Midbrain (tissue), 1 donor: ENCODE measurements at regions not wholly inside any gene's neighbourhood (a gene's known extent, or its start where the extent isn't known, plus 50 kb on each side); places are given as distances from the start of the nearest gene placed in this dataset.

ENCODE experiments used
- DNase-seq: peaks from one replicate; lab custom pipeline; 2025; lab: John Stamatoyannopoulos, UW

DNA sequence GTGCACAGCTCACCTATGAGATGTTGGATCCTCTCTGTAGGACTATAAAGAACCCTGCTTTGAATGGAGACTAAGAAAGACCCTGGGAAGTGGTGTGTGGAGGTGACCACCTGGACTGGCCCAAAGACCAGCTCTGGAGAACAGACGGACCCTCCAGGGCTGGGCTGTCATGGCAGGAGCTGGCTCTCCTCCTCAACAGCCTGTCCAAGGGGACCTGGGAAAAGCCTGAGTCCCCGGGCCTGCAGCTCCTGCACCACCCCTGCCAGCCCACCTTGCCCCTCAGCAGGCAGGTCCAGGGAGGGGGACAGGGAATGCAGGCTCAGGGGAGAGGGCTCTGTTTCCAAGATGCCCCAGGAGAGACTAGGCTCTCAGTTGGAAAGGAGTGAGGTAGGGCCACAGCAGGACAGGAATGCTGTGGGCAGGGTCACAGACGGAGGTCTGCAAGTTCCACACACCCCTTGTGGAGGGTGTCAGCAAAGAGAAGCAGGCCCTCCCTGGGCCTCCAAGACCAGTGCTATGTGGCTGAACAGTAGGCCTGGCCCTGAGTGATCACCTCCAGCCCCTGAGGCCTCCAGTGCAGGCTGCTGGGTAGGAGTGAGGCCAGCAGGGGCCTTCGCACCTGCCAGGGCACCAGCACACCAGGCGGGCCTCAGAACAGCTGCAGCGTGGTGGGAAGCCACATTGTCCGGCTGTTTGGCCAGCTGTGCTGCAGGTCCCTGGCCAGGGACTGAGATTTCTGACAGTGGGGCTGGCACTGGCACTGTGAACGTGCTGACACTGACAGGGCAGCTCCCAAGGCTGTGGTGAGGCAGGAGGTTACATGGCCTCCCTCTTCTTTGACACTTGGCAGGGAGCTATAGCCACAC, 86.4 kb upstream of the OTOS start:
- DNase-seq, result no peak

DNA sequence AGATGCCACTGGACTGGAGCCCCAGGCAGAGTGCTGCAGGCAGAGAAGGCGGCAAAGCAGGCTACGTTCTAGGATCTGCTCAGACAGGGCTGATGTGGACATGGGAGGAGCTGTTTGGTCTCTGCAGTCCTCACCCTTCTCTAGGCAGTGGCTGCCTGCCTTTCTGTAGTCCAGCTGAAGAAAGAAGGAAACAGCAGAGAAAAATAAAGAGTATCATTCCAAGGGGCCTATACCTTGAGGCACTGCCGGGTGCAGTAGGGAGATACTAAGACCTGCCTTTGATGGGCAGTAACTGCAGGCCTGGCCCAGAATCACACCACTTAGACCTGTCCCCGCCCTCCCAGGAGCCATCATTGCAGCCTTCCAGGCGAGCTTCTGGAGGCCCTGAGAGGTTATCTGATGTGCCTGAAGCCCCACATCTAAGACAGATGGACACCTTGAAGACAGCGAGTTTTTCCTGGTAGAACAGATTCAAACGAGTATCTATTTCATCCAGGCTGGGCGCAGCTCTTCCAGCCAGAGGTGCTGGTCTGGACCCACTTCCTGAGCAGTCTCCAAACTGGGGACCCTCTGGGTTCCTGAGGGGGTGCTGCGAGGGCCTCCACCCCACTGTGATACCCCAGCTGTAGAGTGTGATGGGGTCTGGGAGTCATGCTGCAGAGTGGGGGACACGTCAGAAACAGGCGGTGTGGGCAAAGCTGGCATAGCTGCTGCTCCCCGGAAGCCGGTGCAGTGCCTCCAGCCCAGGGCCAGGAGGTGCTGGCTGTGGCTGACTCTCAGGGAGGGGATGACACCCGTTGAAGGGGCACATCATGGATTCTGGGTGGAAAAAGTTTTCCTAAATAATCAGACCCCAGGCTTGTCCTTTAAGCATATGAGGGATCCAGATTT, 87.3 kb upstream of the OTOS start:
- DNase-seq, result no peak

GRCh38 chr2:240229005-240229404, 88.5 kb upstream of the OTOS start:
- DNase-seq, result no peak

DNA sequence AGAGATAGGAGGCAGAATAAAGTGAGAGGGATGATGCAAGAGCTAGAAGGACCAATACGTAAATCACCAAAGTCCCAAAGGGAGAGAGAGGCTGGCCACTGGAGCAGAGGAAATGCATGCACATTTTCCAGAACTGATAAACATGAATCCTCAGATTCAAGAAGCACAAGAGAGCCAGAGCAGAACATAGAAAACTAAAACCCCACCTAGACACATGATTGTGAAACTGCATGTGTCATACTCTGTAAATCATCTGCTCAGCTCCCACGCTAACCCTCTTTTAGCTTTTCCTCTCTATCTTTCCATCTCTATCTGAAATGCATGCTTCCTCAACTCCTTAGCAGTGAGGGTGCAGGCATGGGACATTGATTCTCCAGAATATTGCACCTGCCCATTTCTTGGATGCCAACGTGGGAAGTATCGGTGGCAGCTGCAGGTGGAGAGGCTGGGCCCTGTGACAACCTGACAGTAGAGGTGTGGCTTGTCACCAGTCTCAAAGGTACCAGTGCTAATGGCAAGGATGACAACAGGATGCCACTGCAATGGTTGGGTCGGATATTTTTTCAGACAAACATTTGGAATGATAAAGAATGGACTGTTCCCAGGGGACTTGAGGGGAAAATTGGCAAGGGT, 89.3 kb upstream of the OTOS start:
- DNase-seq, result no peak

GRCh38 chr2:240230291-240230931, 90.0 kb upstream of the OTOS start:
- DNase-seq, result no peak

- DNase-seq, result no peak
These were observed 91.4 kb upstream of the OTOS start for GRCh38 chr2:240231838-240232244.

- no peak for DNase-seq
These were observed 91.9 kb upstream of the OTOS start for GRCh38 chr2:240232264-240232915.

DNA sequence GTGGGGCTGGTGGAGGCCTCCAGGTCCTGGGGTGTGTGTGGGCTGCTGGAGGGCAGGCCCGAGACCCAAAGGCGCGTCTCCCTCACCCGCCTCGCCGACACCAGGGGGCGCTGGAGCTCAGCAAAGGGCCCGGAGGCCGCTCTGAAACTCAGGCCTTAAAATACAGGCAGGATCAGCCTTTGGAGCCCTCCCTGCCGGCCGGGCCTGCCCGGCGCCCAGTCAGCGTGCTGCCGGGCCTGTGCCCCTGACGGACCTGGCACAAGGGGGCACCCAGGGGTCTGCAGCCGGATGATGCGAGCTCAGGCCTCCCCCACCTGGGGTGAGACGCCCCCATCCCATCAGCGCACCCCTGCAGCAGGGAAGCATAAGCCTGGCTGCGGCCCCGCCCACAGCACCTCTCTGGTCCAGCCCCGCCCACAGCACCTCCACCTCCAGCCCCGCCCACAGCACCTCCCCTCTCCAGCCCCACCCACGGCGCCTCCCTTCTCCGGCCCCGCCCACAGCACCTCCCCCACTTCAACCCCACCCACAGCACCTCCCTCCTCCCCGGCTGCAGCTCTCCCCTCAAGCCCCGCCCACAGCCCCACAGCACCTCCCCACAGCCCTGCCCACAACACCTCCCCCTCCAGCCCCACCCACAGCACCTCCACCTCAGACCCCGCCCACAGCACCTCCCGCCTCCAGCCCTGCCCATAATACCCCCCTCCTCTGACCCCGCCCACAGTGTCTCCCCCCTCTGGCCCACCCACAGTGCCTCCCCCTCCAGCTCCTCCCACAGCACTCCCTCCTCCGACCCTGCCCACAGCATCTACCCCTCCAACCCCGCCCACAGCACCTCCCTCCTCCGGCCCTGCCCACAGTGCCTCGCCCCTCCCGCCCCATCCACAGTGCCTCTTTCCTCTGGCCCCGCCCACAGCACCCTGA, 92.8 kb upstream of the OTOS start:
- DNase-seq, result peak; percentile 77

DNA sequence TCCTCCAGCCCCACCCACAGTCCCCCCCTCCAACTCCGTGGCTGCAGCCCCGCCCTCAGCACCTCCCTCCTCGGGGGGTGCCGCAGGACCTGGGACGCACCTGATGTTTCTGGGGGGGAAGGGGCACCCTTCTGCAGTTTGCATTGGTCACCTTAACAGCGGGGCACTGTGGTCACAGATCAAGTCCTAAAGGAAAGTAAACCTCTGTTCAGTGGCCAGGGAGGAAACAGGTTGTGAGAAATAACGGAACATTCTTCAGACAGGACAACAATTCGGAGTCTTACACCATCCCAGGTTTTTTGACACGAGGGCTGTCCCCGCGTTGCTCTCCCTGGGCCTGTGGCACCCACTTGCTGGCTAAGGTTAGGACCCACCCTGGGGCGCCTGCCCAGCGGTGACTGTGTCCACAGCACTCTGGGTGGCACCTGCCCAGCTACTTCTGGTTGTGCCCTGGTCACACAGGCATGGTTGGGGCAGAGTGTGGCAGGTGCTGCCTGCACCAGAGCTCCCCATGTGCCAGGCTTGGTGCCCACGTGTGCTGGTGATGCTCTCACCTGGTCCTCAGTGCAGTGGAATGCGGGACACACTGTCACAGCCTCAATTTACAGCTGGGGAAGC, 93.5 kb upstream of the OTOS start:
- no peak for DNase-seq

GRCh38 chr2:240234503-240234951, 94.1 kb upstream of the OTOS start:
- DNase-seq, result no peak

- DNase-seq, result no peak
These were observed 94.8 kb upstream of the OTOS start for GRCh38 chr2:240235149-240235803.

DNA sequence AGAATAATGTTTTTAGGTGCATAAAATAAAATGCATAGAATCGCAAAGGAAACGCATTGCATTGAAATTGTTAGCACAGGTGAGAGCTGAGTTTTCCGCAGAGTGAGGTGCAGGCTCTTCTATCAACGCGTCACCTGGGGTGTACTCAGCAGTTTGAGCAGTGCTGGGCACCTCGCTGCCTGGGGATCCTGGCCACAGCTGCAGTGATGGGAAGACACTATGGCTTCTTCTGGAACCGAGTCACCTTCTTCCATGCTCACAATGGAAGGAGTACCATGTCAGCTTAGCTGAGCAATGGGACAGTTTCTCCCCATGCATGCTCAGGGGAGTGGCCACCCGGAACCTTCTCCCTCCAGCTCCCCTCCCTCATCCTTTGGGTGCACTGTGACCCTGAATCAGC, 95.4 kb upstream of the OTOS start:
- no peak for DNase-seq

DNA sequence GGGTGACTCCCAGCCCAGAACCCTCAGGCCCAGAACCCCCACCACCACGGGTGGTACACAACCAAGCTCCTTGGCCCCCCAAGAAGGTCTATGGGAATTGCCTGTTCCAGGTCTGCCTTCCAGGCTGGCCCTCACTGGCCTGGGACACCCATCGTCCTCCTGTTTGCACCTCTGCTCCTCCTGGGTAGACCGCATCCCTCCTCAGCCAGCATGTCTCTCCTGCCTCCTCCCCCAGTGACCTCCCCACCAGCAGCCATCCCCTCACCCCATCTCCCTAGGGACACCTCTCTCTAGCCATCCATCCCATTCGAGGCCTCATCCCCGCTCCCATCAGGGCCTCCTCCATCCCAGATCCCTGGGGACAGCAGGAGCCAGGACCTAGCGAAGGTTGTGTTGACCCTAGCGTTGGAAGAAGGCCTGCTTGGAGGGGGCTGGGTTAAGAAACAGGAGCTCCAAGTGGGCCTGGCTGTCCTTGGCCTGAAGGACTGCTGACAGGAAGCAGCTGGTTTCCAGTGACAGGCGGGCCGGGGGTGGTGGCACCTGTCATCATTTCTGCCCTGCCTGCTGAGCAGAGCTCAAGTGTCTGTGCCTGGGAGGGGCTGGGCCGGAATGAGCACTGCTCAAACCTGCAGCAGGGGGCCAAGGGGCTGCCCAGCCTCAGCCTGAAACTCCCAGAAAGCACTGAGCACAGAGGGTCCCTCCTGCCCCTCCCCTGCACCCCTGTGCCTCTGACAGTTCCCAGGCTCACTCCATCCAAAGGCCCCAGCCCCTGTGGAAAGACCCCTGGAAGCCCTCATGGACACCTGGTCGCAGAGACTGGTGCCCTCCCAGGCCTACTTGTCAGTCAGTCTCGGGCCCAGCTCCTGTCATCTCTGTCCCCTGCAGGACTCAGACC, 96.0 kb upstream of the OTOS start:
- DNase-seq, result no peak

- DNase-seq, result no peak
These were observed 97.2 kb upstream of the OTOS start for GRCh38 chr2:240237609-240238174.

- no peak for DNase-seq
These were observed 97.7 kb upstream of the OTOS start for GRCh38 chr2:240238201-240238600.

DNA sequence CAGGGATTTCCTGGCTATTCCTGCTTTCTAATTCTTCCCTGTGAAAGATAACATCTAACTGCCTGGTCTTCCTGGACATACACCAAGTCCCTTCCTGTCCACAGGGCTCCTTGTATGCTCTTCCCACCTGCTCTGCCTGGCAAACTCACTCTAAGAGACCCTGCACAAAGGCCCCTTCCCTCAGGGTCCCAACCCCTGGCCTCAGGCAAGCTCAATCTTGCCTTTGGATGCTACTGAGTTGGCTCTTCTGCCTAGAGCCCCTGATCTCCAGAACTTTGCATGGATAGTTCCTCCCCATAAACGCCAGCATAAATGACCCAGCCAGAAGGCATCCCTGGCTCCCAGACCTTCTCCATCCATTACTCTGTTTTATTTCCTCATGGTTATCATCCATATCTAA, 98.3 kb upstream of the OTOS start:
- DNase-seq, result no peak

DNA sequence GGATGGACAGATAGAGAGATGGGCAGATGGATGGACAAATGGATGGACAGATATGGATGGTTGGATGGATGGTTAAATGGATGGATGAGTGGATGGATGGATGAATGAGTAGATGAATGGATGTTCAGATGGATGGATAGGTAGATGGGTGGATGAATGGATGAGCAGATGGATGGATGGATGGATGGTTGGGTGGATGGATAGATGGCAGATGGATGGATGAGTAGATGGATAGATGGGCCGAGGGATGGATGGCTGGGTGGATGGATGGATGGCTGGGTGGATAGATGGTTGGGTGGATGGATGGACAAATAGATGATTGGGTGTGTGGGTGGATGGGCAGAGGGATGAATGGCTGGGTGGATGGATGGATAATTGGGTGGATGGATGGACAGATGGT, 98.9 kb upstream of the OTOS start:
- DNase-seq, result no peak
